ENCODE measurements at regions not wholly inside any gene's neighbourhood (a gene's known extent, or its start where the extent isn't known, plus 50 kb on each side); places are given as distances from the start of the nearest gene placed in this dataset.

GRCh38 chr10:118501171-118501570 lies 94.3 kb downstream of the PRLHR start:
- no peak for DNase-seq (ENCODE audit: low read depth)

DNA sequence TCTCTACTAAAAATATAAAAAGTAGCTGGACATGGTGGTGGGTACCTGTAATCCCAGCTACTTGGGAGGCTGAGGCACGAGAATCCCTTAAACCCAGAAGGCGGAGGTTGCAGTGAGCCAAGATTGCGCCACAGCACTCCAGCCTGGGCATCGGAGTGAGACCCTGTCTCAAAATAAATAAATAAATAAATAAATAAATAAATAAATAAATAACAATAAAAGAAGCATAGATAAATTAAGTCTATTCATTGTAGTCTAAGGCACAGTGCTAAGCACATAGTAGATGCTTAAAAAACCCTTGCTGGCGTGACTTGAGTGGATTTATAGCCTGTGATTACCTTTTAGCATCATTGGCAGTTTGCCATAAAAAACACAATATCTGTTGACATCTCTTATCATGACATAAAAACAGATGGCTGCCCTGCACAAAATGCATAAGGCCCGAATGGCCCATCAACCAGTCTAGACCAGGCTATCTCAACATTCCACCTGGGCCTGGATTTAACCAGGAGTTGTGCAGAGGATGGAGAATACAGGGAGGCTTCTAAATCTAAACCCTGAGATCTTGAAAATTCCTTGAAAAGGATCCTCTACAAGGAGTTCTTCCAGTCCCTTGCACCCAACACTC lies 94.9 kb downstream of the PRLHR start:
- DNase-seq (ENCODE audit: low read depth) = no peak

DNA sequence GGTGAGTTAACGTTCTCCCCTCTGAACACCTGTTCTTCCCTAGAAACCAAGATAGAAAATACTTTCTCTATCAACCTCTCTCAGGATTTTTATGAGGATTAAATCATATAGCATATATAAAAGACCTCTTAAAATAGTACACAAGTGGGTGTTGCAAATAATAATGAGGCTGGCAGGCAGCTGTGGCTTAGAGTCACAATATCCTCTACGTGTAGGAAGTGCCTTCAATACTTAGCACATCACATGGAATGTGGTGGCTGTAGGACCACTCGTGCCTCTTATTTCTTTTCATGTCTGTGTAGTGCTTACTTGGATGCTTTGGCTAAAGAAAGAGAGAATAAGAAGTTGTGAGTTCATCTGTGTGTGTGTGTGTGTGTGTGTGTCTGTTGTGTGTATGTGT lies 96.3 kb downstream of the PRLHR start:
- DNase-seq (ENCODE audit: low read depth) = no peak

DNA sequence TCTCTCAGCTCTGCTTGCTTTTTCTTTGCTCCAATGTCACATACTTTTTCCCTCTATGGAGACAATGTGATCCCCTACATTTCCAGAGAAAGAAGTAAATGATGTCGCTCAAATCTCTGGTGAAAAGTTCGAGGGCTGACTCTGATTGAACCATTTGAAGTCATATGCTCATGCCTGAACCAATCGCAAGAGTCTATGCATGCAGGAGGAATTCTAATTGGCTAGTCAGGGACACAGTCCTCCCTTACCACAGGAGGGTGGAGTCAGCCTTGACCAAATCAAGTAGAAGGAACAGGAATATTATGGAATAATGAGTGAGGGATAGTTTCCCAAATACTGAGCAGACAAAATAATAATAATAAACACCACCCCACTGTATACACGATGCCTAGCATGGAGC lies 96.8 kb downstream of the PRLHR start:
- DNase-seq (ENCODE audit: low read depth) = no peak

- no peak for DNase-seq (ENCODE audit: low read depth)
These were observed 98.2 kb downstream of the PRLHR start for GRCh38 chr10:118497227-118497626.

DNA sequence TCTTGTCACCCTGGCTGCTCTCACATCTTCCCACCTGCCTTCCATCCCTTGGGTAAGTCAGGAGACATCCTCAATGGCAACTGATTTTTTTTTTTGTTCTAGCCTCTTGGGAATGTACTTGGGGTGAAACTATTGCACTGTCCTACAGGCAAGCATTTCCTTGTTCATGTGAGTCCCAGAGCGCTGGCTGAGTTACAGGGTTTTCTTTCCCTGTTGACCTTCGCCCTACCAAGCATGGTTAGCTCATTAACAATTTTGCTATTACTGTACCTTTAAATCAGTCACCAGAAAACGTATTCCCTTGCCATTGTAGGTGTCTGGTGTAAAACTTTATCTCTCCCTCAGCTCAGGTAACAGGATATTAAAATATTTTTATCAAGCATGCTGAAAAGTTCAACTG lies 98.9 kb downstream of the PRLHR start:
- DNase-seq (ENCODE audit: low read depth) = no peak

GRCh38 chr10:118495499-118495898 lies 99.9 kb downstream of the PRLHR start:
- no peak for DNase-seq (ENCODE audit: low read depth)

DNA sequence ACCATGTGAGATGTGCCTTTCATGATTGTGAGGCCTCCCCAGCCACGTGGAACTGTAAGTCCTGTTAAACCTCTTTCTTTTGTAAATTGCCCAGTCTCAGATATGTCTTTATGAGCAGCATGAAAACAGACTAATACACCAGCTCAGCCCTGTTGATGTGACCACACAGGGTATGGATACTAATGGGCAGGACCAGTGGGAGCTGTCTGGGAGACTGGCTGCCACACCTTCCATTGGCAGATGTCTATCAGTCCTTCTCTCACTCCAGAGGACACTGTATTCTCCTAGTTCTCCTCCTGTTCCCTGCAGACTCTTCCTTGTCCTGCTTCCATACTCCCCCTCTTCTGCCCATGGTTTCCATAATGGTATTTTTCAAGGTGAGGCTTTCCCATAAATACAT lies 104.4 kb downstream of the PRLHR start:
- DNase-seq (ENCODE audit: low read depth) = no peak

DNA sequence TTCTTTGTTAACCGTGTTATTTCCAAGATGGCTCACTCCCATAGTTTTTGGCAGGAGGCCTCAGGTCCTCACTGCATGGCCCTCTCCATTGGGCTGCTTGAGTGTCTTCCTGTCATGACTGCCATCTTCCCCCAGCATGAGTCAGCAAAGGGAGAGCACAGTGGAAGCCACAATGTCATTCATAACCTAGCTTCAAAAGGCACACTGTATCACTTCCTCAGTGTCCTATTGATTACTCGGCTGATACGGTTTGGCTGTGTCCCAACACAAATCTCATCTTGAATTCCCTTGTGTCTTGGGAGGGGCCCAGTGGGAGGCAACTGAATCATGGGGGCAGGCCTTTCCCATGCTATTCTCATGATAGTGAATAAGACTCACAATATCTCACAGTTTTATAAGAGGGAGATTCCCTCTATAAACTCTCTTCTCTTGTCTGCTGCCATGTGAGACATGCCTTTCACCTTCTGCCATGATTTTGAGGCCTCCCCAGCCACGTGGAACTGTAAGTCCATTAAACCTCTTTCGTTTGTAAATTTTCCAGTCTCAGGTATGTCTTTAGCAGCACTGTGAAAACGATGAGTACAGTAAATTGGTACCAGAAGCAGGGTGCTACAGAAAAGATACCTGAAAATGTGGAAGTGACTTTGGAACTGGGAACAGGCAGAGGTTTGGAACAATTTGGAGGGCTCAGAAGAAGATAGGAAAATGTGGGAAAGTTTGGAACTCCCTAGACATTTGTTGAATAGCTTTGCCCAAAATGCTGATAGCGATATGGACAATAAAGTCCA lies 106.5 kb downstream of the PRLHR start:
- DNase-seq (ENCODE audit: low read depth) = no peak

GRCh38 chr10:118485641-118486040 lies 109.8 kb downstream of the PRLHR start:
- no peak for DNase-seq (ENCODE audit: low read depth)

GRCh38 chr10:118484152-118484871 lies 111.1 kb downstream of the PRLHR start:
- no peak for DNase-seq (ENCODE audit: low read depth)

GRCh38 chr10:118483496-118483895 lies 112.0 kb downstream of the PRLHR start:
- DNase-seq (ENCODE audit: low read depth) = no peak

DNA sequence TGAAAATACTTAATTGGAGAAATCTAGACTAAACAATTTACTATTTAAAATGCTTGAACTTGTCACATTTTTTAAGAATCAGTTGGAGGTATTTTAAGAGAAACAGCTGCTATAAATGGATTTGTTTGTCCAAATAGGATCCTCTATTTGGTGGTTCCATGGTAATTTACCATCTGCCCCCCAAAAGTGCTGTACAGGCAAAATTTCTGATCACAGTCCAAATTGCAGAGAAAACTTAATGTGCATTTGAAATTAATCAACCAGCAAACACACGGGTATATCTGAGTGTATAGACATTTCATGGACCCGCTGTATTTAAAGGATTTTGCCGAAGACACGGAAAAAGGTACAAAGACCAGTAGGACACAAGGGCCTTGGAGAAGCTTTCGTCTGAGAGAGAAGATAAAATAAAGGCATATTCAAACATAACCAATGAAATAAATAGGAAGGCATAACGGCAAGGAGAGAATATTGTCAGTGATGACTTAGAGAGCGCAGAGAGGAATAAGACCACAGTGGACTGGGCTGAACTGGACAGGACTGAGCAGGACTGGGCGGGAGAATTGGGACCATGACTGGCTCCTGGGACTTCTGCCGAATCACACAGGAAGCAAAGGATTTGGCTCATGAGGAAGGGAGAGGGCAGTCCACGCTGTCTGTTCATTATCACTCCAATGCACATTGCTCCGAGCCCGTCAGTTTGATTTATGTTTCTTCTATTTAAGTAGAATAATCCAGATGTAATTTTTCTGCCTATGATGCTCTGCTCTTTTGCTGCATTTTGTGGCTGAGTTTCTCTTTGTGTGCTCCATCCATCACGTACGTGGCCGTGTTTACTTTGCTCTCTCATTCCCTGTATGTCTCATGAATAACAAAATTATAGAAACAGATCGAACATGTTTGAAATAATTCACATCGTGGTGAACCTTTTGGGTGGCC lies 112.8 kb downstream of the PRLHR start:
- no peak for DNase-seq (ENCODE audit: low read depth)

DNA sequence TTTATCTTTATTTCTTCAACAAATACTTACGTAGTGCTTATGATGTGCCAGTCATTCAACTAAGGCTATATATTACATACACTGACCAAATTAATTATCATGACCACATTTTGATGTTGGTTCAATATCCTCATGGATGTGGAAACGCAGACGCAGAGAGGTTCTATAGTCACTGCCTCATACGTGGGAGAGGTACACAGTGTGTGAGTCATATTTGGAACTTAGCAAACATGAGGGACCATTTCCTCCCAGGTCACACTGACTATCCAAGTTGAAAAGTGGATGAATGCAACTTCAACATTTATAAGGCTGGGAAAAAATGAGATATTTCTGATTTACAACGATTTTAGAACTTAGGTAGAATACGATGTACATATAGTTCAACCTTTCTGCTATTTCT lies 113.6 kb downstream of the PRLHR start:
- no peak for DNase-seq (ENCODE audit: low read depth)

DNA sequence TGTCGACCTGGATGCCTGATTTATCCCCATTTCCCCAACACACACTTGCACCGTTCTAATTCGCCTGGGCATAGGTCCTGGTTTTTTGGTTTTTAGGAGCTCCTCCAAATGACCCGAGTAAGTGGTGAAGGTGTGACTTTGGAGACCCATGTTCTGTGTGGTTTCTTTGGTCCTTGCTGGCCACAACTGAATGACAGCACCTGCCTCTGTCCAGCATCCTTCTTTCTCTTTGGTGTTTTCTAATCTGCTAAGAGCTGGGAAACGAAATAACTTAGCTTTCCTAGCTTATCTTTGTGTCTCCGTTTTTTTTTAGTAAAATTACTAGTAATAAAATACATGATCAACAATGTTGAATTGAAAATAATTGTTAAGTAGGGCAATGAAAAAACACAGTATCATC lies 120.2 kb downstream of the PRLHR start:
- no peak for DNase-seq (ENCODE audit: low read depth)

DNA sequence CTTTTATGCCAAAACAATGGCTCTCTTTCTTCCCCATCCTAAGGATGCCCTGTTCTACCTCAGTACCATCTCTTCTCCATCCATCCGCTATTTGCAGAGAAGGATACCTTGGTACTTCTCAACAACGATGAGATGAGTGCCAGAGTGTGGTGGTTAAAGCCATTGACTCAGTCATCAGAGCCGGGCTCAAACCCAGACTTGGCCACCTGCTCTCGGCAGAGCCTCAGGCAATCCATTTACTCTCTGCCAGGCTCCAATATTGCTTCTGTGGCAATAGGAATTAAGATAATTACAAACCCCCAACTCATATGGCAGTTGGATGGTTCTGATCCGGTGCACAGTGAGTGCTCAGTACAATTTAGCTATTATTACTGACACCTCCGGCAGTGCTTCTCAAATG lies 121.3 kb downstream of the PRLHR start:
- DNase-seq (ENCODE audit: low read depth) = no peak

- DNase-seq (ENCODE audit: low read depth) = no peak
These were observed 122.0 kb downstream of the PRLHR start for GRCh38 chr10:118473305-118473960.

- DNase-seq (ENCODE audit: low read depth) = no peak
These were observed 122.8 kb downstream of the PRLHR start for GRCh38 chr10:118472415-118473304.

- DNase-seq (ENCODE audit: low read depth) = peak; percentile 92
These were observed 123.6 kb downstream of the PRLHR start for GRCh38 chr10:118471863-118472262.

- DNase-seq (ENCODE audit: low read depth) = no peak
These were observed 125.0 kb downstream of the PRLHR start for GRCh38 chr10:118470470-118470869.

DNA sequence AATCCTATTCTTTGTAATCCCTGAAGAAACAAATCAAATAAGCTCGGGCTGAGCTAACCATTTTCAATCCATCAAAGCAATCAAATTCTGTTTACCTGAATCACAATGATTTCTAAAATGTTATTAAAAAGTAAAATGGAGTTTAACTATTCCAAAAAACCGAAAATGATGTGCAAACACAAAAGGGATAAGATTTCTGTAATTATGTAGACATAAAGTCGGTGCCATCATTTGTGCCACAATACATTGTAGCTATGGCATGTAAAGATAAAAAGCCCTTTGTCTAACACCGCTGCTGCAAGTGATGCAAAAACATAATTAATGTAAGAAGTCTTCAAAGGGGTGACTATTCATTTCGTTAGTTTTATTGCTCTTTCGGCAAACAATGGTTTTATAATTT lies 125.1 kb upstream of the FAM204A start:
- DNase-seq (ENCODE audit: low read depth) = no peak

Data from HS-5 (cell line).